ENCODE measurements at regions not wholly inside any gene's neighbourhood (a gene's known extent, or its start where the extent isn't known, plus 50 kb on each side); places are given as distances from the start of the nearest gene placed in this dataset.

DNA sequence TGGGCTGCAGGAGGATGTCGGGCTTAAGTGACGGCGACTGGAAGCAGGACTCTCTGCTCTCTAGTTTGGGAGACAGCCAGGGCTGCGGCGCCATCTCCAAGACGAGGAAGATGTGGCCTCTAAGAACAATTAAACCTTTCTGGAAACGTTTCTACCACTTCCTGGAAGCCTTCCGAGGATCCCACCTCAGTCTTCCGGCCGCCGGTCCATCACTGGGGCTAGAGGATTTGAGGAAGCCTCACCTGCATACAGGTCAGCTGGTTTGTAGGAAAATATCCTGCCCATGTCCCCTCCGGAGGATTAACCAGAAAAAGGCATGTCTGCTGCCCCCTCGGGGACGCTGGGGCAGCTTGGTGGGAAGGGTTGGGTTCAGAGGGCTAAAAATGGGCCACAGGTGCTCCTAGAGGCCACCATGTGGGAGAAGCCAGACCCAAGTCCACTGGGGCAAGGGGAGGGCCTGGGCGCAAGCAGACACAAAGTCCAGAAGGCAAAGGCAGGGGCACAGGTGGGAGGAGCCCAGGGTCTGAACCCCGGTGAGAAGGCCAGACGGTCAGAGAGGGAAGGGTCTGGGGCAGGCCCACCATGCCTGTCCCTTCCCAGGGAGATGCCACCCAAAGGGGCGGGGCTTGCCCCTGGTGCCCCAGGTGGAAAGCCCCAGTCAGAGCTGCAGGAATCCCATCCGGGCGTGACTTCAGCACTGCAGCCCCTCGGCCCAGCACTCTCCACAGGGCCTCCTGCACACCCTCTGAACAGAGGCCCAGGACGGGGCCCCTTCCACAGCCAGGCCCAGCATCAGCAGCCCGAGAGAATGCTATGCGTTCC is 82.2 kb upstream of the ID2 start (continued):
- TF ChIP-seq, protein P1, sequence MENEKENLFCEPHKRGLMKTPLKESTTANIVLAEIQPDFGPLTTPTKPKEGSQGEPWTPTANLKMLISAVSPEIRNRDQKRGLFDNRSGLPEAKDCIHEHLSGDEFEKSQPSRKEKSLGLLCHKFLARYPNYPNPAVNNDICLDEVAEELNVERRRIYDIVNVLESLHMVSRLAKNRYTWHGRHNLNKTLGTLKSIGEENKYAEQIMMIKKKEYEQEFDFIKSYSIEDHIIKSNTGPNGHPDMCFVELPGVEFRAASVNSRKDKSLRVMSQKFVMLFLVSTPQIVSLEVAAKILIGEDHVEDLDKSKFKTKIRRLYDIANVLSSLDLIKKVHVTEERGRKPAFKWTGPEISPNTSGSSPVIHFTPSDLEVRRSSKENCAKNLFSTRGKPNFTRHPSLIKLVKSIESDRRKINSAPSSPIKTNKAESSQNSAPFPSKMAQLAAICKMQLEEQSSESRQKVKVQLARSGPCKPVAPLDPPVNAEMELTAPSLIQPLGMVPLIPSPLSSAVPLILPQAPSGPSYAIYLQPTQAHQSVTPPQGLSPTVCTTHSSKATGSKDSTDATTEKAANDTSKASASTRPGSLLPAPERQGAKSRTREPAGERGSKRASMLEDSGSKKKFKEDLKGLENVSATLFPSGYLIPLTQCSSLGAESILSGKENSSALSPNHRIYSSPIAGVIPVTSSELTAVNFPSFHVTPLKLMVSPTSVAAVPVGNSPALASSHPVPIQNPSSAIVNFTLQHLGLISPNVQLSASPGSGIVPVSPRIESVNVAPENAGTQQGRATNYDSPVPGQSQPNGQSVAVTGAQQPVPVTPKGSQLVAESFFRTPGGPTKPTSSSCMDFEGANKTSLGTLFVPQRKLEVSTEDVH (IDR thresholded peaks at IDR 0.05; ENCODE audit: low read depth, partially characterized antibody), result no peak
- TF ChIP-seq KDM4B (IDR thresholded peaks at IDR 0.05; ENCODE audit: borderline replicate concordance in 2 of 2, low read depth in 1 of 2), result no peak
- no peak for TF ChIP-seq SMARCA4 (IDR thresholded peaks at IDR 0.05)
- TF ChIP-seq, protein P2, sequence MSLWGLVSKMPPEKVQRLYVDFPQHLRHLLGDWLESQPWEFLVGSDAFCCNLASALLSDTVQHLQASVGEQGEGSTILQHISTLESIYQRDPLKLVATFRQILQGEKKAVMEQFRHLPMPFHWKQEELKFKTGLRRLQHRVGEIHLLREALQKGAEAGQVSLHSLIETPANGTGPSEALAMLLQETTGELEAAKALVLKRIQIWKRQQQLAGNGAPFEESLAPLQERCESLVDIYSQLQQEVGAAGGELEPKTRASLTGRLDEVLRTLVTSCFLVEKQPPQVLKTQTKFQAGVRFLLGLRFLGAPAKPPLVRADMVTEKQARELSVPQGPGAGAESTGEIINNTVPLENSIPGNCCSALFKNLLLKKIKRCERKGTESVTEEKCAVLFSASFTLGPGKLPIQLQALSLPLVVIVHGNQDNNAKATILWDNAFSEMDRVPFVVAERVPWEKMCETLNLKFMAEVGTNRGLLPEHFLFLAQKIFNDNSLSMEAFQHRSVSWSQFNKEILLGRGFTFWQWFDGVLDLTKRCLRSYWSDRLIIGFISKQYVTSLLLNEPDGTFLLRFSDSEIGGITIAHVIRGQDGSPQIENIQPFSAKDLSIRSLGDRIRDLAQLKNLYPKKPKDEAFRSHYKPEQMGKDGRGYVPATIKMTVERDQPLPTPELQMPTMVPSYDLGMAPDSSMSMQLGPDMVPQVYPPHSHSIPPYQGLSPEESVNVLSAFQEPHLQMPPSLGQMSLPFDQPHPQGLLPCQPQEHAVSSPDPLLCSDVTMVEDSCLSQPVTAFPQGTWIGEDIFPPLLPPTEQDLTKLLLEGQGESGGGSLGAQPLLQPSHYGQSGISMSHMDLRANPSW (CRISPR knock-in tag; IDR thresholded peaks at IDR 0.05), result no peak
- TF ChIP-seq KDM2B (CRISPR knock-in tag; IDR thresholded peaks at IDR 0.05), result no peak
- TF ChIP-seq, protein P3, sequence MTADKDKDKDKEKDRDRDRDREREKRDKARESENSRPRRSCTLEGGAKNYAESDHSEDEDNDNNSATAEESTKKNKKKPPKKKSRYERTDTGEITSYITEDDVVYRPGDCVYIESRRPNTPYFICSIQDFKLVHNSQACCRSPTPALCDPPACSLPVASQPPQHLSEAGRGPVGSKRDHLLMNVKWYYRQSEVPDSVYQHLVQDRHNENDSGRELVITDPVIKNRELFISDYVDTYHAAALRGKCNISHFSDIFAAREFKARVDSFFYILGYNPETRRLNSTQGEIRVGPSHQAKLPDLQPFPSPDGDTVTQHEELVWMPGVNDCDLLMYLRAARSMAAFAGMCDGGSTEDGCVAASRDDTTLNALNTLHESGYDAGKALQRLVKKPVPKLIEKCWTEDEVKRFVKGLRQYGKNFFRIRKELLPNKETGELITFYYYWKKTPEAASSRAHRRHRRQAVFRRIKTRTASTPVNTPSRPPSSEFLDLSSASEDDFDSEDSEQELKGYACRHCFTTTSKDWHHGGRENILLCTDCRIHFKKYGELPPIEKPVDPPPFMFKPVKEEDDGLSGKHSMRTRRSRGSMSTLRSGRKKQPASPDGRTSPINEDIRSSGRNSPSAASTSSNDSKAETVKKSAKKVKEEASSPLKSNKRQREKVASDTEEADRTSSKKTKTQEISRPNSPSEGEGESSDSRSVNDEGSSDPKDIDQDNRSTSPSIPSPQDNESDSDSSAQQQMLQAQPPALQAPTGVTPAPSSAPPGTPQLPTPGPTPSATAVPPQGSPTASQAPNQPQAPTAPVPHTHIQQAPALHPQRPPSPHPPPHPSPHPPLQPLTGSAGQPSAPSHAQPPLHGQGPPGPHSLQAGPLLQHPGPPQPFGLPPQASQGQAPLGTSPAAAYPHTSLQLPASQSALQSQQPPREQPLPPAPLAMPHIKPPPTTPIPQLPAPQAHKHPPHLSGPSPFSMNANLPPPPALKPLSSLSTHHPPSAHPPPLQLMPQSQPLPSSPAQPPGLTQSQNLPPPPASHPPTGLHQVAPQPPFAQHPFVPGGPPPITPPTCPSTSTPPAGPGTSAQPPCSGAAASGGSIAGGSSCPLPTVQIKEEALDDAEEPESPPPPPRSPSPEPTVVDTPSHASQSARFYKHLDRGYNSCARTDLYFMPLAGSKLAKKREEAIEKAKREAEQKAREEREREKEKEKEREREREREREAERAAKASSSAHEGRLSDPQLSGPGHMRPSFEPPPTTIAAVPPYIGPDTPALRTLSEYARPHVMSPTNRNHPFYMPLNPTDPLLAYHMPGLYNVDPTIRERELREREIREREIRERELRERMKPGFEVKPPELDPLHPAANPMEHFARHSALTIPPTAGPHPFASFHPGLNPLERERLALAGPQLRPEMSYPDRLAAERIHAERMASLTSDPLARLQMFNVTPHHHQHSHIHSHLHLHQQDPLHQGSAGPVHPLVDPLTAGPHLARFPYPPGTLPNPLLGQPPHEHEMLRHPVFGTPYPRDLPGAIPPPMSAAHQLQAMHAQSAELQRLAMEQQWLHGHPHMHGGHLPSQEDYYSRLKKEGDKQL (CRISPR knock-in tag; IDR thresholded peaks at IDR 0.05; ENCODE audit: borderline replicate concordance), result no peak
- TF ChIP-seq ZNF354B (CRISPR knock-in tag; IDR thresholded peaks at IDR 0.05), result no peak
- no peak for TF ChIP-seq SRF (CRISPR knock-in tag; IDR thresholded peaks at IDR 0.05)

All from K562 (cell line).